ENCODE measurements at regions not wholly inside any gene's neighbourhood (a gene's known extent, or its start where the extent isn't known, plus 50 kb on each side); places are given as distances from the start of the nearest gene placed in this dataset.

GRCh38 chr5:106159616-106160015, 1511.1 kb downstream of the EFNA5 start:
- DNase-seq: peak; percentile 9
- Histone ChIP-seq H3K27me3 (ENCODE audit: insufficient read depth) (no peaks in the 10 kb centered on the region), H3K9me2 (no peaks in the 10 kb centered on the region), H4K20me1 (ENCODE audit: insufficient read depth) (no peaks in the 10 kb centered on the region), H3F3A (replicated peaks; ENCODE audit: insufficient read depth) (no peaks in the 10 kb centered on the region), H3K36me3 (replicated peaks in 1 of 2; ENCODE audit: control insufficient read depth in 1 of 2, insufficient read depth in 2 of 2, low read length in 1 of 2) (no peaks in the 10 kb centered on the region), H3K9me3 (no peaks in the 10 kb centered on the region), H3K4me1 (ENCODE audit: control insufficient read depth in 1 of 2, insufficient read depth in 2 of 2, low read depth in 1 of 2, low read length in 1 of 2) (peaks cover 0 to 3% of the 10 kb centered on the region in 2 experiments; a peak in 2 of 4 replicates), H2AFZ (ENCODE audit: low read depth) (0 out of 2 replicates have a peak overlapping the region, but pooled peaks have one; percentile 35), H3K79me2 (ENCODE audit: insufficient read depth) (no peaks in the 10 kb centered on the region), H3K4me3 (ENCODE audit: low read depth in 2 of 2, low read length in 1 of 2) (no peak overlapping the region), H3K27ac (ENCODE audit: low read depth in 2 of 2, low read length in 1 of 2) (no peak overlapping the region), H3K9ac (no peak overlapping the region), H3K4me2 (no peak overlapping the region)
- TF ChIP-seq, protein P1, sequence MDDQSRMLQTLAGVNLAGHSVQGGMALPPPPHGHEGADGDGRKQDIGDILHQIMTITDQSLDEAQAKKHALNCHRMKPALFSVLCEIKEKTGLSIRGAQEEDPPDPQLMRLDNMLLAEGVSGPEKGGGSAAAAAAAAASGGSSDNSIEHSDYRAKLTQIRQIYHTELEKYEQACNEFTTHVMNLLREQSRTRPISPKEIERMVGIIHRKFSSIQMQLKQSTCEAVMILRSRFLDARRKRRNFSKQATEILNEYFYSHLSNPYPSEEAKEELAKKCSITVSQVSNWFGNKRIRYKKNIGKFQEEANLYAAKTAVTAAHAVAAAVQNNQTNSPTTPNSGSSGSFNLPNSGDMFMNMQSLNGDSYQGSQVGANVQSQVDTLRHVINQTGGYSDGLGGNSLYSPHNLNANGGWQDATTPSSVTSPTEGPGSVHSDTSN (IDR thresholded peaks at IDR 0.05): no peak
- no peak for TF ChIP-seq FOXJ3 (CRISPR knock-in tag; IDR thresholded peaks at IDR 0.05)
- CTCF ChIA-PET: no interaction called here
- POLR2A ChIA-PET: no interaction called here
- WGBS (ENCODE audit: low lambda C conversion rate): 83% methylated on average over 2 of the region's 2 CpGs

DNA sequence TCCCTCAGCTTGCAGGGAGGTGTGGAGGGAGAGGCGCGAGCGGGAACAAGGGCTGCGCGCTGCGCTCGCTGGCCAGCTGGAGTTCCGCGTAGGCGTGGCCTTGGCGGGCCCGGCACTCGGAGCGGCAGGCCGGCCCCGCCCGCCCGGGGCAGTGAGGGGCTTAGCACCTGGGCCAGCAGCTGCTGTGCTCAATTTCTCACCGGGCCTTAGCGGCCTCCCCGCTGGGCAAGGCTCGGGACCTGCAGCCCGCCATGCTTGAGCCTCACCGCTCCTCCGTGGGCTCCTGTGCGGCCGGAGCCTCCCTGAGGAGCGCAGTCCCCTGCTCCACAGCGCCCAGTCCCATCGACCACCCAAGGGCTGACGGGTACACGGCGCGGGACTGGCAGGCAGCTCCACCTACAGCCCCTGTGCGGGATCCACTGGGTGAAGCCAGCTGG, 1516.4 kb downstream of the EFNA5 start:
- 98% methylated on average over 11 of the region's 35 CpGs for WGBS (ENCODE audit: low lambda C conversion rate)
- no peaks in the 10 kb centered on the region for H3K9me2 ChIP-seq
- H3K4me2 ChIP-seq: no peak overlapping the region
- no peaks in the 10 kb centered on the region; a peak in 1 of 4 replicates for H3K4me1 ChIP-seq (ENCODE audit: control insufficient read depth in 1 of 2, insufficient read depth in 2 of 2, low read depth in 1 of 2, low read length in 1 of 2)
- no peak overlapping the region for H3K4me3 ChIP-seq (ENCODE audit: low read depth in 2 of 2, low read length in 1 of 2)
- no peaks in the 10 kb centered on the region for H3K9me3 ChIP-seq
- ChIA-PET POLR2A (no interaction called here), CTCF (no interaction called here)
- TF ChIP-seq RAD21 (IDR thresholded peaks at IDR 0.05; ENCODE audit: low read length) (no peak), MAX (IDR thresholded peaks at IDR 0.05; ENCODE audit: low read depth) (no peak), GATA2 (CRISPR knock-in tag; IDR thresholded peaks at IDR 0.05) (no peak), NFIC (IDR thresholded peaks at IDR 0.05; ENCODE audit: borderline replicate concordance) (no peak), SMC3 (IDR thresholded peaks at IDR 0.05; ENCODE audit: low read depth, low read length) (no peak), SIN3A (IDR thresholded peaks at IDR 0.05; ENCODE audit: borderline replicate concordance, low read depth, low read length) (no peak), TAF1 (IDR thresholded peaks at IDR 0.05; ENCODE audit: borderline replicate concordance, low read depth, low read length) (no peak), FOSL2 (IDR thresholded peaks at IDR 0.05; ENCODE audit: borderline replicate concordance, low read depth) (no peak), IRF3 (IDR thresholded peaks at IDR 0.05; ENCODE audit: low read depth, low read length) (no peak), RCOR1 (IDR thresholded peaks at IDR 0.05; ENCODE audit: low read length) (no peak), FOXM1 (IDR thresholded peaks at IDR 0.05; ENCODE audit: low read depth) (no peak), POLR2AphosphoS5 (IDR thresholded peaks at IDR 0.05; ENCODE audit: low read depth, low read length) (no peak), CHD2 (IDR thresholded peaks at IDR 0.05; ENCODE audit: low read length, partially characterized antibody) (no peak), EP300 (IDR thresholded peaks at IDR 0.05; ENCODE audit: borderline replicate concordance in 1 of 2, low read depth in 1 of 2, low read length in 1 of 2) (no peak), RXRA (IDR thresholded peaks at IDR 0.05; ENCODE audit: borderline replicate concordance, low read depth) (no peak), FOXJ3 (CRISPR knock-in tag; IDR thresholded peaks at IDR 0.05) (no peak), EZH2phosphoT487 (IDR thresholded peaks at IDR 0.05; ENCODE audit: borderline replicate concordance, low read depth) (no peak)
- TF ChIP-seq, protein P2, sequence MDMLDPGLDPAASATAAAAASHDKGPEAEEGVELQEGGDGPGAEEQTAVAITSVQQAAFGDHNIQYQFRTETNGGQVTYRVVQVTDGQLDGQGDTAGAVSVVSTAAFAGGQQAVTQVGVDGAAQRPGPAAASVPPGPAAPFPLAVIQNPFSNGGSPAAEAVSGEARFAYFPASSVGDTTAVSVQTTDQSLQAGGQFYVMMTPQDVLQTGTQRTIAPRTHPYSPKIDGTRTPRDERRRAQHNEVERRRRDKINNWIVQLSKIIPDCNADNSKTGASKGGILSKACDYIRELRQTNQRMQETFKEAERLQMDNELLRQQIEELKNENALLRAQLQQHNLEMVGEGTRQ (IDR thresholded peaks at IDR 0.05; ENCODE audit: borderline replicate concordance, low read depth, low read length): no peak
- no peaks in the 10 kb centered on the region for H4K20me1 ChIP-seq (ENCODE audit: insufficient read depth)
- no peaks in the 10 kb centered on the region for H3K79me2 ChIP-seq (ENCODE audit: insufficient read depth)
- H3K36me3 ChIP-seq (replicated peaks in 1 of 2; ENCODE audit: control insufficient read depth in 1 of 2, insufficient read depth in 2 of 2, low read length in 1 of 2): no peaks in the 10 kb centered on the region
- H3K27ac ChIP-seq (ENCODE audit: low read depth in 2 of 2, low read length in 1 of 2): no peak overlapping the region
- DNase-seq: no peak
- no peak overlapping the region for H3K9ac ChIP-seq
- H2AFZ ChIP-seq (ENCODE audit: low read depth): no peak overlapping the region
- no peaks in the 10 kb centered on the region for H3F3A ChIP-seq (replicated peaks; ENCODE audit: insufficient read depth)
- no peaks in the 10 kb centered on the region for H3K27me3 ChIP-seq (ENCODE audit: insufficient read depth)
